ENCODE measurements at regions not wholly inside any gene's neighbourhood (a gene's known extent, or its start where the extent isn't known, plus 50 kb on each side); places are given as distances from the start of the nearest gene placed in this dataset.

DNA sequence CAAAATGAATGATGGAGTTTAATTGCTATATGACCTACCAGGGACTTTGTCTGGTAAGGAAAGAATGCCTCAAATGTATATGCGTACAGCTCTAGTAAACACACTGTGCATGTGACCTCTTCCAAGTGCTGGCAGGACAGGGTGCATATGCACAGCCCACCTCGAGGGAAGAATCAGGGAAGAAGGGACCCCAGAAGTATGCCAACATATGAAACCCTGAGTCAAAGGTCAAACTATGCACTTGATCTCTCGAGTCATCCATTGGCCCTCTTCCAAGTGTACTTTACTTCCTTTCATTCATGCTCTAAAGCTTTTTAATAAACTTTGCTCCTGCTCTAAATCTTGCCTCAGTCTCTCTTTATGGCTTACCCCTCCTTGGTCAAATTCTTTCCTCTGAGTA is 804.6 kb upstream of the COX7C start:
- Mint-ChIP-seq H3K27ac (peak overlapping the region in 1 of 3 experiments; percentile 74; a peak in 1 of 7 replicates), H3K36me3 (ENCODE audit: insufficient read depth in 1 of 3, low read depth in 3 of 3) (peaks cover 3 to 6% (median 6%) of the 10 kb centered on the region in 3 experiments; a peak in 5 of 7 replicates), H3K27me3 (ENCODE audit: low read depth) (no peaks in the 10 kb centered on the region), H3K9me3 (peaks cover 5 to 6% of the 10 kb centered on the region in 2 experiments; a peak in 4 of 5 replicates), H3K4me3 (no peak overlapping the region), H3K4me1 (peaks cover 27 to 30% of the 10 kb centered on the region in 2 experiments)
- no peaks in the 10 kb centered on the region for H3K9me3 ChIP-seq (ENCODE audit: control insufficient read depth, low read depth, low read length)
- H2AFZ ChIP-seq (ENCODE audit: low read length): no peak overlapping the region
- H3T11ph ChIP-seq (ENCODE audit: low read length): no peak overlapping the region
- H2BK20ac ChIP-seq (ENCODE audit: low read depth, low read length, poor library complexity, severe bottlenecking): no peak overlapping the region
- no peaks in the 10 kb centered on the region for H3K27me3 ChIP-seq (ENCODE audit: insufficient read depth, low read length)
- no peak overlapping the region for H4K5ac ChIP-seq (ENCODE audit: insufficient read length, low read depth, low read length)
- no peak overlapping the region for H3K18ac ChIP-seq (ENCODE audit: insufficient read length, low read depth, low read length)
- no peak overlapping the region for H2BK15ac ChIP-seq (ENCODE audit: low read depth, low read length)
- WGBS (ENCODE audit: extremely low coverage, insufficient read length, low lambda C conversion rate): no CpG with 5 or more reads among the region's 3 CpGs
- H3K79me2 ChIP-seq (ENCODE audit: insufficient read depth, low read length): no peaks in the 10 kb centered on the region
- no peak overlapping the region for H3K27ac ChIP-seq (ENCODE audit: insufficient read length, low read depth, low read length)
- H2AK5ac ChIP-seq (ENCODE audit: insufficient read length, low read length): no peak overlapping the region
- no peaks in the 10 kb centered on the region for H3K79me1 ChIP-seq (ENCODE audit: insufficient read depth, low read depth, low read length, poor library complexity, severe bottlenecking)
- DNase-seq: no peak
- peak overlapping the region; percentile 5 for H2BK120ac ChIP-seq (ENCODE audit: low read depth, low read length, poor library complexity, severe bottlenecking)
- no peak overlapping the region for H3K4me2 ChIP-seq (ENCODE audit: insufficient read depth, insufficient read length, low read length)
- no peak overlapping the region for H3K56ac ChIP-seq (ENCODE audit: insufficient read length, low read depth, low read length)
- H3K4me1 ChIP-seq (ENCODE audit: insufficient read depth, low read length): peaks cover 5% of the 10 kb centered on the region
- H3K9ac ChIP-seq (ENCODE audit: extremely low read depth, insufficient read length, low read length): no peak overlapping the region
- TF ChIP-seq, protein P1, sequence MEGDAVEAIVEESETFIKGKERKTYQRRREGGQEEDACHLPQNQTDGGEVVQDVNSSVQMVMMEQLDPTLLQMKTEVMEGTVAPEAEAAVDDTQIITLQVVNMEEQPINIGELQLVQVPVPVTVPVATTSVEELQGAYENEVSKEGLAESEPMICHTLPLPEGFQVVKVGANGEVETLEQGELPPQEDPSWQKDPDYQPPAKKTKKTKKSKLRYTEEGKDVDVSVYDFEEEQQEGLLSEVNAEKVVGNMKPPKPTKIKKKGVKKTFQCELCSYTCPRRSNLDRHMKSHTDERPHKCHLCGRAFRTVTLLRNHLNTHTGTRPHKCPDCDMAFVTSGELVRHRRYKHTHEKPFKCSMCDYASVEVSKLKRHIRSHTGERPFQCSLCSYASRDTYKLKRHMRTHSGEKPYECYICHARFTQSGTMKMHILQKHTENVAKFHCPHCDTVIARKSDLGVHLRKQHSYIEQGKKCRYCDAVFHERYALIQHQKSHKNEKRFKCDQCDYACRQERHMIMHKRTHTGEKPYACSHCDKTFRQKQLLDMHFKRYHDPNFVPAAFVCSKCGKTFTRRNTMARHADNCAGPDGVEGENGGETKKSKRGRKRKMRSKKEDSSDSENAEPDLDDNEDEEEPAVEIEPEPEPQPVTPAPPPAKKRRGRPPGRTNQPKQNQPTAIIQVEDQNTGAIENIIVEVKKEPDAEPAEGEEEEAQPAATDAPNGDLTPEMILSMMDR (conservative IDR thresholded peaks at IDR 0.05): no peak
- no peak overlapping the region for H4K8ac ChIP-seq (replicated peaks; ENCODE audit: insufficient read length, low read depth, low read length)
- no peak overlapping the region for H2BK5ac ChIP-seq (ENCODE audit: insufficient read length, low read length)
- no peaks in the 10 kb centered on the region for H4K20me1 ChIP-seq (ENCODE audit: control insufficient read depth, insufficient read depth, insufficient read length)
- no peak overlapping the region for H3K23ac ChIP-seq (ENCODE audit: insufficient read length, low read depth, low read length)
- no peak overlapping the region for H4K91ac ChIP-seq (ENCODE audit: insufficient read length, low read depth, low read length)
- no peak overlapping the region for H3K14ac ChIP-seq (ENCODE audit: insufficient read depth, low read length)
- no peak overlapping the region for H2BK12ac ChIP-seq (ENCODE audit: insufficient read length, low read depth, low read length)
- H3K4ac ChIP-seq (ENCODE audit: low read depth, low read length): no peak overlapping the region
- H3K23me2 ChIP-seq (ENCODE audit: insufficient read length, low read depth, low read length, poor library complexity, severe bottlenecking): no peaks in the 10 kb centered on the region

All from H9 (cell line).